Heart right ventricle (tissue), 16 donors: ENCODE measurements at regions not wholly inside any gene's neighbourhood (a gene's known extent, or its start where the extent isn't known, plus 50 kb on each side); places are given as distances from the start of the nearest gene placed in this dataset.

Experiments used
- ATAC-seq, 8 donors: fragments of 200-7000 bp; cut with Tn5 transposase; one replicate each; pipeline ENCODE4 v1.9.1; 2020; ENCODE audit warnings: mild to moderate bottlenecking in 8 of 8, moderate library complexity in 8 of 8, moderate number of reproducible peaks in 1 of 8
- DNase-seq, 2 donors: peaks; one replicate each; pipeline ENCODE4 v3.0.0-alpha.2; 2020
- H3K27ac ChIP-seq, 10 donors: fragments of 200-600 bp; sonication (generic) in 2 of 10; one replicate each; pipeline versions ENCODE4 v1.5.0 to v1.8.0; 2020 to 2022; ENCODE audit warnings: mild to moderate bottlenecking in 3 of 10
- H3K27me3 ChIP-seq, 7 donors: fragments of 200-600 bp; one replicate each; pipeline ENCODE4 v1.8.0; 2021 to 2022; ENCODE audit warnings: mild to moderate bottlenecking in 2 of 7
- H3K36me3 ChIP-seq, 9 donors: fragments of 200-600 bp; sonication (generic) in 1 of 9; one replicate each; pipeline versions ENCODE4 v1.5.0 to v1.8.0; 2020 to 2022; ENCODE audit warnings: mild to moderate bottlenecking in 2 of 9
- H3K4me1 ChIP-seq, 9 donors: fragments of 200-600 bp; sonication (generic) in 1 of 9; one replicate each; pipeline versions ENCODE4 v1.5.0 to v1.8.0; 2020 to 2022; ENCODE audit warnings: mild to moderate bottlenecking in 4 of 9
- H3K4me3 ChIP-seq, 10 donors: fragments of 200-600 bp; sonication (generic) in 2 of 10; one replicate each; pipeline versions ENCODE4 v1.5.0 to v1.8.0; 2020 to 2022; ENCODE audit warnings: mild to moderate bottlenecking in 7 of 10, moderate library complexity in 2 of 10
- H3K9me3 ChIP-seq, 11 donors: fragments of 200-600 bp in 10 of 11; sonication (generic) in 2 of 11; one replicate each; pipeline versions ENCODE4 v1.5.0 to v1.8.0; 2013 to 2022; ENCODE audit warnings: mild to moderate bottlenecking in 2 of 11, control low read depth in 1 of 11, moderate library complexity in 1 of 11
- CTCF ChIP-seq, 9 donors: fragments of 200-600 bp; sonication (generic) in 2 of 9; IDR thresholded peaks; one replicate each; pipeline versions ENCODE4 v1.5.0 to v1.8.0; 2021 to 2022; ENCODE audit warnings: antibody characterized with exemption in 9 of 9, mild to moderate bottlenecking in 5 of 9, moderate library complexity in 1 of 9
- WGBS, 2 donors: extraction: QIAGEN DNeasy Blood & Tissue Kit; methylation state at CpG; one replicate each; pipeline ENCODE4 v1.1.7; 2013; ENCODE audit warnings: inconsistent platforms in 1 of 2; 5-methylcytosine and 5-hydroxymethylcytosine counted together
- intact Hi-C, 10 donors: fragments of 100-400 bp; cut with DNase I; formaldehyde crosslinking; loops; one replicate each; pipeline versions ENCODE4 v1.11.1 to v1.14.2; 2022
- donor health status: Arrhythmogenic right ventricular cardiomyopathy.
- donor health status: ischemic (EF 13 %, LVEDD 7.1; RV severe dilation, severe dysfunction).
- donor health status: healthy with polysubstance abuse.
- donor health status: DM: no; HTN: yes; CAD: no.
- donor health status: DM: no; HTN: no; CAD: no.
- donor health status: ischemic (EF 25% LVEDD 6.9; RV normal size, moderate dysfunction).
- donor health status: ischemic (EF 25% LVEDD 5.7; RV mildly dilated, moderate dysfunction).
- donor health status: healthy.
- donor health status: DM: yes; HTN: yes; CAD: no.
- donor health status: Ischemic cardiomyopathy.
- donor health status: ischemic (EF 35%, LVEDD 5.7; RV mildly dilated, moderate dysfunction).
- donor health status: nonischemic (EF 11% LVEDD 7.7; RV severe dilation, severe dysfunction).
- donor health status: DM: yes; HTN: yes; CAD: no.
- donor health status: PGD.
- donor health status: ischemic (EF 29% LVEDD 5.4; RV normal size, mild dysfunction).
- donor health status: nonischemic (EF 23%, LVEDD 6.1; RV moderate dilation, normal function).

DNA sequence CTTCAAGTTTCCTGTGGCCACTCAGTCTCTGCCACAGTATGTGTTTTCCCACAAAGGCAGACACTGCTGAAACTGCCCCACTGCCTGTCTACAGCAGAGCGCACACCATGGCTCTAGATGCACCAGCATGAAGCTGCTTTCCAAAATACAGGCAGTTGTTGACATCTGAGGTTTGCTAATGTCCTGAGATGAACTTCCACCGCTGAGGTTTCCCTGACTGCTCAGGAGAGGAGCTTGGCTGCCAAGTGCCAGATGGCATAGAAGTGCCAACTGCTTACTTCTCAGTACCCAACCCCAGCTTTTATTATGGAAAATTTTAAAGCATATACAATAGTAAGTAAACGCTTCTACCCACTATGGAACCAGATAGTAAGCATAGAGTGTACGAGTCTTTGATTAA is 61.0 kb upstream of the EXOC1L start:
- intact Hi-C loops = no loop called here
- ATAC-seq = peak in 5 of 8 donors; percentile 33 to 88 (median 54)
- no peak for TF ChIP-seq CTCF (IDR thresholded peaks at IDR 0.05)
- Histone ChIP-seq H3K27ac (no peak overlapping the region), H3K36me3 (no peaks in the 10 kb centered on the region), H3K4me1 (peaks cover 0 to 8% (median 0%) of the 10 kb centered on the region in 9 donors), H3K27me3 (no peaks in the 10 kb centered on the region), H3K4me3 (no peak overlapping the region), H3K9me3 (no peaks in the 10 kb centered on the region)
- 54 to 62% methylated on average over 4 of the region's 4 CpGs for WGBS, 2 donors
- no peak for DNase-seq

DNA sequence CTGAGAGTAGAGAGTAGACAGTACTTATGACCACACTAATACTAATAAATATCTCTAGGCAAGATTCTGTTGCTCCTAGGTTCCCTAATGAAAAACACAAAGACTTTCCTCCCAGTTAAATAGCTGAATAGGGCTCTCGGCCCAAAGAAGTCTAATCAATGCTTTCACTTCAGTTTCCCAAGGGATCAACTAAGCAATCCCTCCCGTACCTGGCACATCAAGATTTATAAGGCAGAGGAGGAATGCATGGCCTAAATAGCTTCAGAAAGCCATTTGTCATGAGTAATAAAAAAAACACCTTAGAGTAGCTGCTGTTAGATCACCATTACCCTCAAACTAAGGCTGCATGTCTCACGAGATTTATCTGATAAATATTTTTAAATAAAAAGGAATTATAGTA is 56.8 kb upstream of the EXOC1L start:
- DNase-seq = no peak

DNA sequence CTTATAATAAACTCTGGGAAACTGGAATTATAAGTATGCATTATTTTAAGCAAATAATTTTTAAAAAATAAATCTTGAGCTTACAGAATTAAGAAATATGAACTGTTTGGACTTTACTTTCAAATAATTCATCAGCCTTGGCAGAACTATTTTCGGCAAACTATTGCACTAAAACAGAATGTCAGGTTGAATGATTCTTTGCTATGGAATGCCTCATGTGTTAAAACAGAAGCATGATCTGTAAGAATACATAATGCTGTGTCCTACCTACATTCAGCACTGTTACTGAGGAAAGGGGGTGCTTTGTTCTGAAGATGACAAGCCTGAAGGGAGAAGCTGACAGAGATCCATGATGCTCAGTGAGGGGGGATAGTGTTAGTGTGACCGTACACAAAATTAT is 55.6 kb upstream of the EXOC1L start:
- Histone ChIP-seq H3K36me3 (no peaks in the 10 kb centered on the region), H3K4me1 (peaks cover 0 to 7% (median 0%) of the 10 kb centered on the region in 9 donors), H3K4me3 (no peak overlapping the region), H3K9me3 (no peaks in the 10 kb centered on the region), H3K27ac (no peak overlapping the region), H3K27me3 (peaks cover 0 to 3% (median 0%) of the 10 kb centered on the region in 7 donors)
- no peak for ATAC-seq
- whole genome bisulfite sequencing, 2 donors = 86 to 92% methylated on average over 2 of the region's 2 CpGs
- no peak for TF ChIP-seq CTCF (IDR thresholded peaks at IDR 0.05)
- no peak for DNase-seq
- intact Hi-C loops = no loop called here

More for the DNA sequence above, 56.8 kb upstream of the EXOC1L start:
- H3K9me3 ChIP-seq = no peaks in the 10 kb centered on the region
- H3K27ac ChIP-seq = no peak overlapping the region
- intact Hi-C loops = no loop called here
- peaks cover 0 to 8% (median 0%) of the 10 kb centered on the region in 9 donors for H3K4me1 ChIP-seq
- TF ChIP-seq CTCF (IDR thresholded peaks at IDR 0.05) = no peak
- no peak overlapping the region for H3K4me3 ChIP-seq
- peaks cover 0 to 3% (median 0%) of the 10 kb centered on the region in 7 donors for H3K27me3 ChIP-seq
- no peak for ATAC-seq
- no peaks in the 10 kb centered on the region for H3K36me3 ChIP-seq
- 73 to 78% methylated on average over 3 of the region's 3 CpGs for WGBS, 2 donors

GRCh38 chr4:55765070-55765469 is 54.5 kb upstream of the EXOC1L start:
- peaks cover 0 to 10% (median 0%) of the 10 kb centered on the region in 9 donors for H3K4me1 ChIP-seq
- DNase-seq (no peak), ATAC-seq (no peak)
- 77 to 92% methylated on average over 6 of the region's 6 CpGs for WGBS, 2 donors
- TF ChIP-seq CTCF (IDR thresholded peaks at IDR 0.05) = no peak
- no peaks in the 10 kb centered on the region for H3K9me3 ChIP-seq
- H3K36me3 ChIP-seq = no peaks in the 10 kb centered on the region
- no peak overlapping the region for H3K4me3 ChIP-seq
- intact Hi-C loops = no loop called here
- H3K27ac ChIP-seq = no peak overlapping the region
- peaks cover 0 to 3% (median 0%) of the 10 kb centered on the region in 7 donors for H3K27me3 ChIP-seq
